ENCODE measurements at regions not wholly inside any gene's neighbourhood (a gene's known extent, or its start where the extent isn't known, plus 50 kb on each side); places are given as distances from the start of the nearest gene placed in this dataset.
"Not testable (repeated sequence)": the region's sequence is repeated elsewhere in the genome, so short reads cannot be mapped to it uniquely, and the experiment has no call there.

DNA sequence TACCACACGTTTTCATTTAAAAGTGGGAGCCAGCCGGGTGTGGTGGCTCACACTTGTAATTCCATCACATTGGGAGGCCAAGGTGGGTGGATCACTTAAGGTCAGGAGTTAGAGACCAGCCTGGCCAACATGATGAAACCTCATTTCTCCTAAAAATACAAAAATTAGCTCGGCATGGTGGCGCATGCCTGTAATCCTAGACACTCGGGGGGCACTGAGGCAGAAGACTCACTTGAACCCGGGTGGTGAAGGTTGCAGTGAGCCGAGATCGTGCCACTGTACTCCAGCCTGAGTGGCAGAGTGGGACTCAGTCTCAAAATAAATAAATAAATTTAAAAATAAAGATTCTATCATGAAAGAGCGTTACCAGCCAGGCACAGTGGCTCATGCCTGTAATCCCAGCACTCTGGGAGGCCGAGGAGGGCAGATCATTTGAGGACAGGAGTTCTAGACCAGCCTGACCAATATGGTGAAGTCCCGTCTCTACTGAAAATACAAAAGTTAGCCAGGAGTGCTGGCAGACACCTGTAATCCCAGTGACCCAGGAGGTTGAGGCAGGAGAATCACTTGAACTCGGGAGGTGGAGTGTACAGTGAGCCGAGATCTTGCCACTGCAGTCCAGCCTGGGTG is 135.4 kb upstream of the TPTE start:
- H3K36me3 ChIP-seq (ENCODE audit: control insufficient read depth, insufficient read depth, low read length); H3K4me1 ChIP-seq; DNase-seq; BruUV-seq (replicated peaks); H3K27me3 Mint-ChIP-seq (ENCODE audit: insufficient read depth, unreplicated experiment); H3K27me3 ChIP-seq (replicated peaks; ENCODE audit: control insufficient read depth, insufficient read depth, low read length); intact Hi-C loops (cut with micrococcal nuclease; ENCODE audit: unreplicated experiment); H3K36me3 Mint-ChIP-seq (ENCODE audit: insufficient read depth, unreplicated experiment); H3K9me3 ChIP-seq; H3K27ac Mint-ChIP-seq (ENCODE audit: unreplicated experiment); H3K4me3 Mint-ChIP-seq (ENCODE audit: unreplicated experiment); POLR2A ChIA-PET; CTCF ChIA-PET; H3K9me3 Mint-ChIP-seq (ENCODE audit: unreplicated experiment); H3K4me1 Mint-ChIP-seq (ENCODE audit: low read depth, unreplicated experiment); H3K4me3 ChIP-seq (ENCODE audit: low read depth, low read length): not testable (repeated sequence)

DNA sequence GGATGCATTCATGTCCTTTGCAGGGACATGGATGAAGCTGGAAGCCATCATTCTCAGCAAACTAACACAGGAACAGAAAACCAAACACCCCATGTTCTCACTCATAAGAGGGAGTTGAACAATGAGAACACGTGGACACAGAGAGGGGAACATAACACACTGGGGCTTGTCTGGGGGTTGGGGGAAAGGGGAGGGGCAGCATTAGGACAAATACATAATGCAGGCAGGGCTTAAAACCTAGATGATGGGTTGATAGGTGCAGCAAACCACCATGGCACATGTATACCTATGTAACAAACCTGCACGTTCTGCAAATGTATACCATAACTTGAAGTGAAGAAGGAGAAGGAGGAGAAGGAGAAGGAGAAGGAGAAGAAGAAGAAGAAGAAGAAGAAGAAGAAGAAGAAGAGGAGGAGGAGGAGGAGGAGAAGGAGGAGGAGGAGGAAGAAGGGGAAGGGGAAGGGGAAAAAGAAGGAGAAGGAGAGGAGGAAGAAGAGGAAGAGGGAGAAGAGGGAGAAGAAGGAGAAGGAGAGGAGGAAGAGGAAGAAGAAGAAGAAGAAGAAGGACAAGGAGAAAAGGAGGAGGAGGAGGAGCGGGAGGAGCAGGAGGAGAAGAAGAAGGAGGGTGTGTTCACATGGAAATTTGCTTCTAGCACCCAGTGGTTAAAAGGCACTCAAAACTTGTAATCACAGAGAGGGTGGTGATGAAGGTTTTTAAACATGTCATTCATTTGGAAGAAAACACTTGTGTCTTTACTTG is 133.5 kb upstream of the TPTE start:
- H3K27ac Mint-ChIP-seq (ENCODE audit: unreplicated experiment); H3K4me1 Mint-ChIP-seq (ENCODE audit: low read depth, unreplicated experiment); H3K9me3 Mint-ChIP-seq (ENCODE audit: unreplicated experiment); H3K36me3 Mint-ChIP-seq (ENCODE audit: insufficient read depth, unreplicated experiment); H3K27me3 Mint-ChIP-seq (ENCODE audit: insufficient read depth, unreplicated experiment); H3K4me3 ChIP-seq (ENCODE audit: low read depth, low read length); H3K27me3 ChIP-seq (replicated peaks; ENCODE audit: control insufficient read depth, insufficient read depth, low read length); intact Hi-C loops (cut with micrococcal nuclease; ENCODE audit: unreplicated experiment); CTCF ChIA-PET; DNase-seq; H3K4me1 ChIP-seq; BruUV-seq (replicated peaks); H3K9me3 ChIP-seq; H3K36me3 ChIP-seq (ENCODE audit: control insufficient read depth, insufficient read depth, low read length); POLR2A ChIA-PET; H3K4me3 Mint-ChIP-seq (ENCODE audit: unreplicated experiment): not testable (repeated sequence)

GRCh38 chr21:10388625-10389024 is 132.8 kb upstream of the TPTE start:
- H3K4me1 Mint-ChIP-seq (ENCODE audit: low read depth, unreplicated experiment); DNase-seq; H3K27me3 Mint-ChIP-seq (ENCODE audit: insufficient read depth, unreplicated experiment); H3K9me3 Mint-ChIP-seq (ENCODE audit: unreplicated experiment); H3K27ac Mint-ChIP-seq (ENCODE audit: unreplicated experiment); POLR2A ChIA-PET; H3K4me1 ChIP-seq; H3K9me3 ChIP-seq; H3K36me3 ChIP-seq (ENCODE audit: control insufficient read depth, insufficient read depth, low read length); CTCF ChIA-PET; H3K36me3 Mint-ChIP-seq (ENCODE audit: insufficient read depth, unreplicated experiment); BruUV-seq (replicated peaks); H3K4me3 ChIP-seq (ENCODE audit: low read depth, low read length); H3K4me3 Mint-ChIP-seq (ENCODE audit: unreplicated experiment); H3K27me3 ChIP-seq (replicated peaks; ENCODE audit: control insufficient read depth, insufficient read depth, low read length); intact Hi-C loops (cut with micrococcal nuclease; ENCODE audit: unreplicated experiment): not testable (repeated sequence)

DNA sequence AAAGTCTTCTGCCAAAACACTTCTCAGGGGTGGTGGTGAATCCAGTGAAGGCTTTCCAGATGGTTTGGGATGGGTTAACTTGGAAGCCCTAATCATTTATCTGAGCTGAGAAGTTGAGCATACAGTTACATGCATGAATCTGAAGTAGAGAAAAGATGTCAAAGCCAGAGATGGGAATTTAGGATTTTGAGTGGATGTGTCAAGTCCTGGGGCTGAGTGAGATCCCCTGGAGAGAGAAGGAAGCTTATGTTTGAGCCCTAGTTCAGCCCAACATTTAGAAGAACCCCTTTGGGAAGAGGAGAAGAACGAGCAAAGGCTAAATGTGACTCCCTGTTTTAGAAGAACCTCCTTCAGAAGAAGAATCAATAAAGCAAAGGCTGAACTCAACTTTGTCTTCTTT is 129.1 kb upstream of the TPTE start:
- not testable (repeated sequence) for H3K27ac Mint-ChIP-seq (ENCODE audit: unreplicated experiment); H3K36me3 ChIP-seq (ENCODE audit: control insufficient read depth, insufficient read depth, low read length); H3K27me3 Mint-ChIP-seq (ENCODE audit: insufficient read depth, unreplicated experiment)

GRCh38 chr21:10395963-10396362 is 125.4 kb upstream of the TPTE start:
- H3K4me3 Mint-ChIP-seq (ENCODE audit: unreplicated experiment); CTCF ChIA-PET; H3K27me3 ChIP-seq (replicated peaks; ENCODE audit: control insufficient read depth, insufficient read depth, low read length); POLR2A ChIA-PET; intact Hi-C loops (cut with micrococcal nuclease; ENCODE audit: unreplicated experiment); H3K4me1 Mint-ChIP-seq (ENCODE audit: low read depth, unreplicated experiment); BruUV-seq (replicated peaks); H3K36me3 Mint-ChIP-seq (ENCODE audit: insufficient read depth, unreplicated experiment); H3K27ac Mint-ChIP-seq (ENCODE audit: unreplicated experiment); H3K4me3 ChIP-seq (ENCODE audit: low read depth, low read length); H3K4me1 ChIP-seq; H3K27me3 Mint-ChIP-seq (ENCODE audit: insufficient read depth, unreplicated experiment); H3K9me3 ChIP-seq; H3K9me3 Mint-ChIP-seq (ENCODE audit: unreplicated experiment); DNase-seq; H3K36me3 ChIP-seq (ENCODE audit: control insufficient read depth, insufficient read depth, low read length): not testable (repeated sequence)

More for the DNA sequence above, 129.1 kb upstream of the TPTE start:
- BruUV-seq (replicated peaks); H3K4me3 Mint-ChIP-seq (ENCODE audit: unreplicated experiment); intact Hi-C loops (cut with micrococcal nuclease; ENCODE audit: unreplicated experiment); DNase-seq; H3K36me3 Mint-ChIP-seq (ENCODE audit: insufficient read depth, unreplicated experiment); H3K4me1 Mint-ChIP-seq (ENCODE audit: low read depth, unreplicated experiment); POLR2A ChIA-PET; H3K27me3 ChIP-seq (replicated peaks; ENCODE audit: control insufficient read depth, insufficient read depth, low read length); H3K9me3 ChIP-seq; H3K4me1 ChIP-seq; H3K9me3 Mint-ChIP-seq (ENCODE audit: unreplicated experiment); CTCF ChIA-PET; H3K4me3 ChIP-seq (ENCODE audit: low read depth, low read length): not testable (repeated sequence)

- H3K27me3 Mint-ChIP-seq (ENCODE audit: insufficient read depth, unreplicated experiment); POLR2A ChIA-PET: not testable (repeated sequence)
These were observed 123.9 kb upstream of the TPTE start for GRCh38 chr21:10397495-10397915.

DNA sequence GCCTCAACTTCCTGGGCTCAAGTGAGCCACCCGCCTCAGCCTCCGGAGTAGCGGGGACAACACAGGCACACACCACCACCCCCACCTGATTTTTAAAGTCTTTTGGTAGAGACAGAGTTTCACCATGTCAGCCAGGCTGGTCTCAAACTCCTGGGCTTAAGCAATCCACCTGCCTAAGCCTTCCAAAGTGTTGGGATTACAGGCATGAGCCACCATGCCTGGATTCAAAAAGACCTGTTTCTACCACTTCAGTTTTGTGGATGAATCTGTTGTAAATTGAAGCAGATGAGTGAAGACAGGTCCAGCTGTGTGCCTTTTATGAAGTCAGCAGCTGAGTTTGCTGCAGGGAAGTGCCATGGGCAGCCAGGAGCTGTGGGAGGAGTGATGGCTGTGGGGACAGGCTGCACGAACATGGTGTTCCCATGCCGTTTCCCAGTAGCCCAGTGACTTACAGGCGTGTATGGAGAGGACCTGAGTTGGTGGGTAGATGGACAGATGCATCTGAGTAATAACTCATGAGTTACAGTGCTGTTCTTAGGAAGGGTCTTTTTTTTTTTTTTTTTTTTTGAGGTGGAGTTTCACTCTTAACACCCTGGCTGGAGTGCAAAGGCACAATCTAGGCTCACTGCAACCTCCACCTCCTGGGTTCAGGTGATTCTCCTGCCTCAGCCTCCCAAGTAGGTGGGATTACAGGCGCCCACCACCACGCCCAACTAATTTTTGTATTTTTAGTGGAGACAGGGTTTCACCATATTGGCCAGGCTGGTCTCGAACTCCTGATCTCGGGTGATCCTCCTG is 122.5 kb upstream of the TPTE start:
- H3K4me3 Mint-ChIP-seq (ENCODE audit: unreplicated experiment); H3K9me3 ChIP-seq; POLR2A ChIA-PET; CTCF ChIA-PET; H3K4me1 ChIP-seq; intact Hi-C loops (cut with micrococcal nuclease; ENCODE audit: unreplicated experiment); H3K4me3 ChIP-seq (ENCODE audit: low read depth, low read length); H3K27me3 Mint-ChIP-seq (ENCODE audit: insufficient read depth, unreplicated experiment); H3K36me3 Mint-ChIP-seq (ENCODE audit: insufficient read depth, unreplicated experiment); H3K36me3 ChIP-seq (ENCODE audit: control insufficient read depth, insufficient read depth, low read length); H3K4me1 Mint-ChIP-seq (ENCODE audit: low read depth, unreplicated experiment); H3K27ac Mint-ChIP-seq (ENCODE audit: unreplicated experiment); DNase-seq; H3K27me3 ChIP-seq (replicated peaks; ENCODE audit: control insufficient read depth, insufficient read depth, low read length); H3K9me3 Mint-ChIP-seq (ENCODE audit: unreplicated experiment); BruUV-seq (replicated peaks): not testable (repeated sequence)

More at GRCh38 chr21:10397495-10397915, 123.9 kb upstream of the TPTE start:
- H3K36me3 ChIP-seq (ENCODE audit: control insufficient read depth, insufficient read depth, low read length); H3K36me3 Mint-ChIP-seq (ENCODE audit: insufficient read depth, unreplicated experiment); H3K9me3 Mint-ChIP-seq (ENCODE audit: unreplicated experiment); H3K4me3 Mint-ChIP-seq (ENCODE audit: unreplicated experiment); H3K4me1 ChIP-seq; BruUV-seq (replicated peaks); intact Hi-C loops (cut with micrococcal nuclease; ENCODE audit: unreplicated experiment); H3K27me3 ChIP-seq (replicated peaks; ENCODE audit: control insufficient read depth, insufficient read depth, low read length); H3K9me3 ChIP-seq; H3K27ac Mint-ChIP-seq (ENCODE audit: unreplicated experiment); H3K4me3 ChIP-seq (ENCODE audit: low read depth, low read length); DNase-seq; H3K4me1 Mint-ChIP-seq (ENCODE audit: low read depth, unreplicated experiment); CTCF ChIA-PET: not testable (repeated sequence)
